NCI-H1092 (cell line): ENCODE measurements at regions not wholly inside any gene's neighbourhood (a gene's known extent, or its start where the extent isn't known, plus 50 kb on each side); places are given as distances from the start of the nearest gene placed in this dataset.

Experiments used
- DNase-seq: peaks from one replicate; lab custom pipeline; 2025; lab: John Stamatoyannopoulos, UW

- DNase-seq: no peak
Observed at GRCh38 chr15:37165395-37165794, 65.0 kb upstream of the MEIS2 start.

DNA sequence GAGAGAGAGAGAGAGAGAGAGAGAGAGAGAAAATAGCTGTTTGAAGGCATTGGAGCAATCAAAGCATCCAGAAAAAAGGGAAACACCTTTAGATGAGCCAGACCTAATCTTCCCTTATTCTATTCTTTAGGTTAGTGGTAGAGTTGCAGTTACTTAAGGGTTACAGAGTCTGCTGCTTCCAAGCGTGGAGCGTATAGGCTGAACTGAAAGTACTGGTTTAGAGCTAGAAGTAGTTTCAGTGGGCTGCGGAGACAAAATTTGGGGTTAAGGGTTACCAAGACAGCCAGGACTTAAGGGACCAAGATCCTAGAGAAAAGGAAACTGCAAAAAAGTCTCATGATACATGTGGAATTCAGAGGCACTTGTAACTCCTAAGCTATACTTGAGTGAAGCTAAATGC is 66.1 kb upstream of the MEIS2 start:
- no peak for DNase-seq

DNA sequence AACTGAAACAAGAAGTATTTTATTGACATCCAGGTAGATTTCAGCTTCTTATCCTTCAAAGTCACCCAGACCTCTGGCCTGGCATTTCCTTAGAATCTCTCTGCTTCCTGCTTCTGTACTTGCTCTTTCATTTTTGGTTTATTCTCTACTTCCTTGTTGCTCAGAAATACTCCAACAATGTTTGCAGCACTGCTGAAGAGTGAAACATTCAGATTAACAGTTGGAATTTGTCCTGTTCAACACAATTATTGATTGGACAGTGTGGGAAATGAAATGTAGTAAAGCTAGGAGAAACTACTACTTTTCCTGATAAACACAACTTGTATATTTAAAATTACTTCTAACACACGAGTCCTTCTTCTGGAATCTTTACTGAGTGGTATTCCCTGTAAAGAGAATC is 81.0 kb upstream of the MEIS2 start:
- no peak for DNase-seq

DNA sequence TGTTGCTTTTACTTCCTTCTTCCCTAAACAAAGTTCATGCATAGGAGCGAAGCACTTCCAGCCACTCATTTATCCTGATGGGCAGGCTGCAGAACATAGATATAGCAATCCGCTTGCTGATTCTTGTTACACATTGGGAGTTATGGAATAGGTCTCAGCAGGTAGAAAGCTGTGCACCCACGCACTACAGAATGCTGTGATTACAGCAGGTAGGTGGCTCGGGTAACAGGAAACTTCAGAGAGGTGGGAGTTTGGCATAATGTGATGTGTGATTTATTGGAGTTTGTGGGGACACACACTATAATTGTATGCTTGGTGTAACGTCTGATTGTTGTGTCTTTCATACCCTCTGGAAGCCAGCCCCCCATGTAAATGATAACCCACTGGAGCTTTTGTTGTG is 99.2 kb upstream of the MEIS2 start:
- DNase-seq: no peak

- DNase-seq: no peak
Observed at GRCh38 chr15:37203050-37203449, 102.7 kb upstream of the MEIS2 start.

- DNase-seq: no peak
Observed at GRCh38 chr15:37204692-37205091, 104.3 kb upstream of the MEIS2 start.

GRCh38 chr15:37206690-37207089 is 106.3 kb upstream of the MEIS2 start:
- DNase-seq: no peak

DNA sequence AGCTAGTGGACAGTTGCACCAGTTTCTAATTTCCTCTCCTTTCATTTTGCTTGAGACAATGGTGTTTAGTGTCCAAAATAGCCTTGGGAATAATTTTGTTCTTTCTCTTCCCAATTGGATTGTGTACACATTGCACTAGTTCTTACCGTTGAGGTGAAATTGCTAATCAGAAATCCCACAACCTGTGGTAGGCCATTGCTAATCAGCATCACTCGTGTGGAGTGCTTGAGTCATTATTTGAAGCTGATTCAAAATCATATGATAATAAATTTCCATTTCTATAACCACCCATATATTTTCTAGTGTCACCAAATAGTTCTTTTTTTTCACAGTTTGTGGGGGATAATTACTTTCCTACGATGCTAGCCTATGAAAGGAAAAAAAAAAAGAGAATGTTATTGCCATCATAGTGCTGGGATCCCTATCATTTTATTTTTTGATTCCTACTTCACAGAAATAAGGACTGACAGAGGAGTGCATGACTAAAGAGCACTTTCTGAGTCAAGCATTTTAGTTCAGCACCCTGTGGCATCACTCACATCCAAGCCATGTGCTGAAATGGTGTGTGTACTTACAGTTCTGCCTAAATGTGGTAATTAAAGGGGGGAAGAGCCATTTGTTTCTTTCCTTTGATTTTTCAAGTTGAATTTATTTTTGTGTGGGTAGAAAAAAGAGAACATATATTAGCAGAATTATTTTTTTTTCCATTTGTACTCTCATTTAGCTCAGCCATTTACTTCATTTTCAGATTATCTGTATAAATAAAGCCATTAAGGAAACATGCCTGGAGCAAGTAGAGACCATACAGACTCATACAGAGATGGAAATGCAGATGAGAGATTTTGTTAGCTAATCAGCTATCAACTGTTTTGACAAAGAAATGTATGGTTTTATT is 108.0 kb upstream of the MEIS2 start:
- DNase-seq: no peak

- DNase-seq: no peak
Observed at GRCh38 chr15:37209041-37209363, 108.7 kb upstream of the MEIS2 start.

- no peak for DNase-seq
Observed at GRCh38 chr15:37217567-37217966, 117.2 kb upstream of the MEIS2 start.

- no peak for DNase-seq
Observed at GRCh38 chr15:37218351-37218916, 118.1 kb upstream of the MEIS2 start.

GRCh38 chr15:37219211-37219701 is 118.9 kb upstream of the MEIS2 start:
- DNase-seq: no peak

DNA sequence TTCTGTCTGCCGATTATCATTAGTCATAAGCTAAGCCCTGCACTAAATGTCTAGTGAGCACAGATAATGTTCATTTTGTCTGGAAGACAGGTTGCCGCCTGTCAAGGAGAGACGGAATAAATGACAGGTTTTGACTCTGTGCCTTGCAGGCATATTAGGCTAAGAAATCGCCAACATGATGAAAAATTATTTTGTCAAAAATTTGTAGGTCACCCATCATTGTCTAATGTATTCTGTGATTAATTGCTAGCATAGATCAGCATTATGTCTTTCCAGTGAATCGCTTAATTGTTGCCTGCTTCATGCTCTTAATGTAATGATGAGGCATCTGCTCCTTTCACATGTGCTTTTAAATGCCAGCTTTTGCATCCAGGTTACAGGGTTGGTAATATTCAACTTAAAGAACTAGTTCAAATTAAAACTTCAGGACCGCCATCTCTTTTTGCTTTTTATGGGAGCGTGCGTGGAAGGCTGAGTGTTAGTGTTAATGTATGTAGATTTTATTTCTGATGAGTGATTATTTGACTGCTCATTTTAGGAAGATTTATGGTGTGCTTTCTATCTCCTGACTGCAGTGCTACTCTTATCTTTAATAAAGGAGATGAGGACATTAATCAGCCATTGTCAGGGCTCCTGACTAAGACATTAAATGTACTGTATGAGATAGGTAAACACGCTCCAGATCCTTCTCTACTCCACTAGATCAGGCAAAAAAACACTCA is 120.8 kb upstream of the MEIS2 start:
- no peak for DNase-seq

DNA sequence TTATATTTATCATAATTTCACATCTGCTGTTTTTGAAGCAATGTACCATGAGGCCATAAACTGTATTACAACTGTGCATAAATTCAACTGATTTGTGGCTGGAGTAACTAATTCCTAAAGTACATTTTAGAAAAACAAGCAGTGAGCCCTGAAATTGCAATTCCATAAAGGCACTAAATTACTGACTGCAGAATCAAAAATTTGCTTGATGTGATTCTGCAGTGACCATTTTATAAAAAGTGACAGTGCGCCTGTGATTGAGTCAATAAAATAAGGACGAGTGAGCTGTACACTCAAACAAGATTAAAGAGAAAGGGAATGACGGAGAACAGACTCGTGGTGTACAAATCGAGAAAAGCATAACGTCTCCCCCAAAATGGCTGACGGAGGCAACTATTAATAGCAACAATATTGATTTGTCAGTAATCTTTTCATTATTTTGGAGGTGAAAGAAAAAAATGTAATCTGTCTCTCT is 121.4 kb upstream of the MEIS2 start:
- DNase-seq: no peak

DNA sequence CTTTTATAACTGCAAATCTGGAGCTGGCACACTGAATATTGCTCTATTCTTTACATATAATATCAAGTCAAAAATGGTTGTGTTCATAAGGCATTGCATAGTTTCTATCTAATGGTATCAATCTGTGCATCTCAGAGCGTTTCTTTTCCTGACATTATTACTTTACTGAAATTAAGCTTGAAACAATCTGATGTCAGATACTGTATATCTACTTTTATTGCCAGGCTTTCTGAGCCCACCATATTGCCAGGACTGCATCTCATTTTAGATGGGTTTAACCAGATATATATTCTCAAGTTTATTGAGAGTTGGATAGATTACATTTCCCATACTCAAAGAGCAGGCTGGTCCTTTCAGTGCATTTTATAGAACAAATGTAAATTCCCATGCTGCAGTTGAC is 122.7 kb upstream of the MEIS2 start:
- DNase-seq: no peak

- DNase-seq: no peak
Observed at GRCh38 chr15:37229855-37230619, 129.7 kb upstream of the MEIS2 start.

- DNase-seq: no peak
Observed at GRCh38 chr15:37245358-37245757, 145.0 kb upstream of the MEIS2 start.

GRCh38 chr15:37246065-37246464 is 145.7 kb upstream of the MEIS2 start:
- DNase-seq: no peak

DNA sequence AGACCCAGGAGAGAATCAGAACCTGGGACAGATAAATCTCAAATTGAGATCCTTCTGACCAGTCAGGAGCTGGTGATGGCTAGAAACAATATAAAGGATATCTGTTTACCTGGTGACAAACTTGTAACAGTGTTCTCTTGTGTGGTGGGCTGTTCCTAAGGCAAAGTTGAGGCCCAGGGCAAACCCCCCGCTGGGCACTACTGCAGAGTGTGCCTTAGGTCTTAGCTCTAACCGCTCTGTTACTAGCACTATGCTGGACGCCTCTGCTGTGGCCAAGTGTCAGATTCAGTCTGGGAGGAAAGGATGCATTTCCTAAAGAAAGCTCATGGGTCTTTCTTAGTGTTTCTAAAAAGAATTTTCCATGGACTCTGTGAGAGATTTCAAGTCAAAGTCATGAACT is 146.5 kb upstream of the MEIS2 start:
- no peak for DNase-seq

DNA sequence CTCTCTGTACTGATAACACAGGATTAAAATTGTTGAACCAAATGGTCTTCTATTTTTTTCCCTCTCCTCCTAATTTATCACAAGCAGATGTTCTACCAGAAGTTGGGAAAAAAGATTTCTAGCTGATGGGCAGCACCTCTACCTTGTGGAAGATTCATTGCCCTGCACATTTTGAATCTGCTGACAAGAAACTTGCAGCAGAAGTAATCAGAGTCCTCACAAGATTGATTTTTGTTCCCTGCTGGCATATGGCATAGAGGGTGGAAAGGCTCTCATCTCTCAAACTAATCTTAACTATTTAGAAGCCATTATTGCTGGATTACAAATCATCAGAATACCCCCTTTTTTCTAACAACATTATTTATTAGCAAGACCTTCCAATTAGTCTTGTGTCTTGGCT is 148.9 kb upstream of the MEIS2 start:
- DNase-seq: no peak

- DNase-seq: no peak
Observed at GRCh38 chr15:37252530-37252929, 152.2 kb upstream of the MEIS2 start.

DNA sequence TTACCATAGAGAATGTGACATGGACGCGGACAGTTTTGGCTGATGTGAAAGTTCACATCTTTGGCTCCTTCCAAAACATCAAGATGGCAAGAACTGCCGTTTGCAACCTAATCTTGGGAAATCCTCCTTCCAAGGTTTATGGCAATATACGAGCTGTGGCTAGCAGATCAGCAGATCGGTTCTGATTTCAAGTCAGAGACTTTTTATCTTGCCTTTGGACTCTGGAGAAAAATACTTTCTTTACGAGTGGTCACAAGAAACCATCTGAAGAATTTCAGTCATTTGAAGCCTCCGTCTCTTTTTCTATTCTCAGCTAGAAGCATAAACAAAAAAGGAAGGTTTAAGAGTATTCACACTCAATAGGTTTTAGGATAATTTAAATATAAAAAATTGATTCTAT is 153.5 kb upstream of the MEIS2 start:
- no peak for DNase-seq
